ENCODE measurements at regions not wholly inside any gene's neighbourhood (a gene's known extent, or its start where the extent isn't known, plus 50 kb on each side); places are given as distances from the start of the nearest gene placed in this dataset.

- DNase-seq: no peak
Observed at GRCh38 chr3:25056036-25056755, 371.9 kb upstream of the RARB start.

- DNase-seq: no peak
Observed at GRCh38 chr3:25056803-25057351, 371.2 kb upstream of the RARB start.

- no peak for DNase-seq
Observed at GRCh38 chr3:25057379-25057778, 370.7 kb upstream of the RARB start.

GRCh38 chr3:25064681-25065080 is 363.4 kb upstream of the RARB start:
- DNase-seq: no peak

GRCh38 chr3:25069970-25070369 is 358.1 kb upstream of the RARB start:
- DNase-seq: no peak

- DNase-seq: no peak
Observed at GRCh38 chr3:25071846-25072245, 356.2 kb upstream of the RARB start.

- DNase-seq: no peak
Observed at GRCh38 chr3:25073423-25073822, 354.6 kb upstream of the RARB start.

- no peak for DNase-seq
Observed at GRCh38 chr3:25074149-25074548, 353.9 kb upstream of the RARB start.

GRCh38 chr3:25080461-25080860 is 347.6 kb upstream of the RARB start:
- DNase-seq: no peak

GRCh38 chr3:25084016-25084415 is 344.0 kb upstream of the RARB start:
- DNase-seq: no peak

GRCh38 chr3:25086721-25087120 is 341.3 kb upstream of the RARB start:
- DNase-seq: no peak

- no peak for DNase-seq
Observed at GRCh38 chr3:25088284-25088683, 339.8 kb upstream of the RARB start.

GRCh38 chr3:25090698-25091453 is 337.2 kb upstream of the RARB start:
- DNase-seq: no peak

GRCh38 chr3:25091934-25092333 is 336.1 kb upstream of the RARB start:
- DNase-seq: no peak

- no peak for DNase-seq
Observed at GRCh38 chr3:25094932-25095685, 333.0 kb upstream of the RARB start.

- DNase-seq: no peak
Observed at GRCh38 chr3:25096536-25096935, 331.5 kb upstream of the RARB start.

GRCh38 chr3:25097023-25097422 is 331.0 kb upstream of the RARB start:
- no peak for DNase-seq

GRCh38 chr3:25099666-25100065 is 328.4 kb upstream of the RARB start:
- DNase-seq: no peak

GRCh38 chr3:25103391-25103790 is 324.7 kb upstream of the RARB start:
- DNase-seq: no peak

- DNase-seq: no peak
Observed at GRCh38 chr3:25107918-25108617, 320.0 kb upstream of the RARB start.

- no peak for DNase-seq
Observed at GRCh38 chr3:25110642-25111041, 317.4 kb upstream of the RARB start.

- DNase-seq: no peak
Observed at GRCh38 chr3:25113891-25114290, 314.2 kb upstream of the RARB start.

- no peak for DNase-seq
Observed at GRCh38 chr3:25114532-25114931, 313.5 kb upstream of the RARB start.
